ENCODE measurements at regions not wholly inside any gene's neighbourhood (a gene's known extent, or its start where the extent isn't known, plus 50 kb on each side); places are given as distances from the start of the nearest gene placed in this dataset.

- Mint-ChIP-seq H3K4me1 (no peaks in the 10 kb centered on the region), H3K4me3 (no peak overlapping the region), H3K36me3 (ENCODE audit: low read depth) (no peaks in the 10 kb centered on the region), H3K27ac (no peak overlapping the region), H3K27me3 (peaks cover 23% of the 10 kb centered on the region)
- no peaks in the 10 kb centered on the region for H3K9me3 ChIP-seq (ENCODE audit: control insufficient read depth, low read length, poor library complexity, severe bottlenecking)
- ATAC-seq (no peak), DNase-seq (no peak)
These were observed 94.6 kb downstream of the KCNA5 start for GRCh38 chr12:5138256-5138655.

GRCh38 chr12:5138845-5139244, 95.2 kb downstream of the KCNA5 start:
- DNase-seq: no peak

GRCh38 chr12:5139751-5140150, 96.1 kb downstream of the KCNA5 start:
- H3K4me1 Mint-ChIP-seq: no peaks in the 10 kb centered on the region
- no peaks in the 10 kb centered on the region for H3K36me3 Mint-ChIP-seq (ENCODE audit: low read depth)
- ATAC-seq (no peak), DNase-seq (no peak)
- no peaks in the 10 kb centered on the region for H3K9me3 ChIP-seq (ENCODE audit: control insufficient read depth, low read length, poor library complexity, severe bottlenecking)
- H3K27me3 Mint-ChIP-seq: peaks cover 13% of the 10 kb centered on the region
- no peak overlapping the region for H3K4me3 Mint-ChIP-seq
- no peak overlapping the region for H3K27ac Mint-ChIP-seq

More at GRCh38 chr12:5138845-5139244, 95.2 kb downstream of the KCNA5 start:
- Mint-ChIP-seq H3K27me3 (peaks cover 18% of the 10 kb centered on the region), H3K4me3 (no peak overlapping the region), H3K4me1 (no peaks in the 10 kb centered on the region), H3K36me3 (ENCODE audit: low read depth) (no peaks in the 10 kb centered on the region), H3K27ac (no peak overlapping the region)
- H3K9me3 ChIP-seq (ENCODE audit: control insufficient read depth, low read length, poor library complexity, severe bottlenecking): no peaks in the 10 kb centered on the region
- no peak for ATAC-seq

DNA sequence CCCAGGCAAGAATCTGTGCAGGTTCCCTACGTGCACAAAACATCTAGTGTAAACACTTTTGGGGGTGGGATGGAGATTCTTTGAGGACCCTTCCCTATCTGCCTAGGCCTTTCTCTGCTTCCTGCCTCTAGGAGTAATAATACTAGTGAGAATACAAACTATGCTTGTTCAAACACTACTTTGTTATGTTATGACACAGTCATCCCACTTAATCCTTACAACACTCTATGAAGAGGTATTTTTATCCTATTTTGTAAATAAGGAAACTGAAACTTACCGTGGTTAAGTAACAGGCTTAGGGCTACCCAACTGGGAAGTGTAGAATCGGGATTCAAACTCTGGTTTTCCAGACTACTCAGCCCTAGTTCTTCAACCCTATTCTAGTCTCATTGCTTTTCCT, 96.5 kb downstream of the KCNA5 start:
- H3K9me3 ChIP-seq (ENCODE audit: control insufficient read depth, low read length, poor library complexity, severe bottlenecking): no peaks in the 10 kb centered on the region
- no peak overlapping the region for H3K4me3 Mint-ChIP-seq
- H3K4me1 Mint-ChIP-seq: no peaks in the 10 kb centered on the region
- DNase-seq (no peak), ATAC-seq (no peak)
- no peaks in the 10 kb centered on the region for H3K36me3 Mint-ChIP-seq (ENCODE audit: low read depth)
- peaks cover 8% of the 10 kb centered on the region for H3K27me3 Mint-ChIP-seq
- no peak overlapping the region for H3K27ac Mint-ChIP-seq

DNA sequence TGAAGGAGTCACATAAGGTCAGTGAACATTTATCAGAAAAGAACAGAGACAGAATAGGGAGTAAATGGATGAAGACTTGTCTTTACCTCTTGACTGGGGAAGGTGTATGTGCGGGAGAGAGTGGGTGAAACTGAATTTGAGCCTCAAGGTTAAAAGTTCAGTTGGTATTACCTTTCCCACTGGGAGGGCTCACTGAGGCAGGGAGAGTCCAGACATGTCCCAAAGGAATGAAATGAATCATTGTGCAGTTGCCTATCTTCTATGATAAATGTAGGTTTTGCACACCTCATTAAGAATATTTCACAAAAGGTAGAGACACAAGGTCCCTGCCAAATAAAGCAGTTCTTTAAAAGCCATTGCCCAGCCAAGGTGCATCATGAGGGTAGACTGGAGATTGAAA, 105.2 kb downstream of the KCNA5 start:
- ATAC-seq: no peak
- Mint-ChIP-seq H3K27ac (no peak overlapping the region), H3K4me1 (no peaks in the 10 kb centered on the region), H3K36me3 (ENCODE audit: low read depth) (no peaks in the 10 kb centered on the region), H3K27me3 (peaks cover 50% of the 10 kb centered on the region), H3K4me3 (no peak overlapping the region)
- H3K9me3 ChIP-seq (ENCODE audit: control insufficient read depth, low read length, poor library complexity, severe bottlenecking): no peaks in the 10 kb centered on the region
- no peak for DNase-seq

- Mint-ChIP-seq H3K27ac (no peak overlapping the region), H3K27me3 (peaks cover 55% of the 10 kb centered on the region), H3K36me3 (ENCODE audit: low read depth) (no peaks in the 10 kb centered on the region), H3K4me1 (no peaks in the 10 kb centered on the region), H3K4me3 (no peak overlapping the region)
- no peak for DNase-seq
- ATAC-seq: no peak
- no peaks in the 10 kb centered on the region for H3K9me3 ChIP-seq (ENCODE audit: control insufficient read depth, low read length, poor library complexity, severe bottlenecking)
These were observed 110.4 kb downstream of the KCNA5 start for GRCh38 chr12:5154091-5154490.

DNA sequence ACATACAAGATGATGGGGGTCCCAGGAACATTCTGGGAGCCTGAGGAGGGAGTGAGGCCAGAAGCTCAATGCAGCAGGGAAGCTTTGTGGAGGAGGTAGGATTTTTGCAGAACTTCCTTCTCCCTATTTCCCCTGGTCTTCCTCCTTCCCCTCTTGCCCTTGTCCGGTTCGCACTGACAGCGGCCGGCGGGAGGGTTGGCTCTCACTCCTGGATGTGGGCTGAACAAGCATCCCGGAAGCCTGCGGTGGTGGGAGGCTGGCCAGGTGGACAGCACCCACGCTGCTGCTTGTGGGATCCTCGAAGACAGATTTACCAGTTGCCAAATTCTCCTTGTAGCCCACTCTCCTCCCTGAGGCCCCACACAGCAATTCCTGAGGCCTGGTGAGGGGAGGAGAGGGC, 112.2 kb downstream of the KCNA5 start:
- no peaks in the 10 kb centered on the region for H3K9me3 ChIP-seq (ENCODE audit: control insufficient read depth, low read length, poor library complexity, severe bottlenecking)
- H3K27me3 Mint-ChIP-seq: peaks cover 54% of the 10 kb centered on the region
- H3K4me1 Mint-ChIP-seq: no peaks in the 10 kb centered on the region
- no peak overlapping the region for H3K4me3 Mint-ChIP-seq
- ATAC-seq (no peak), DNase-seq (no peak)
- no peak overlapping the region for H3K27ac Mint-ChIP-seq
- no peaks in the 10 kb centered on the region for H3K36me3 Mint-ChIP-seq (ENCODE audit: low read depth)

- no peak overlapping the region for H3K27ac Mint-ChIP-seq
- H3K27me3 Mint-ChIP-seq: peaks cover 33% of the 10 kb centered on the region
These were observed 117.1 kb downstream of the KCNA5 start for GRCh38 chr12:5160827-5161226.

DNA sequence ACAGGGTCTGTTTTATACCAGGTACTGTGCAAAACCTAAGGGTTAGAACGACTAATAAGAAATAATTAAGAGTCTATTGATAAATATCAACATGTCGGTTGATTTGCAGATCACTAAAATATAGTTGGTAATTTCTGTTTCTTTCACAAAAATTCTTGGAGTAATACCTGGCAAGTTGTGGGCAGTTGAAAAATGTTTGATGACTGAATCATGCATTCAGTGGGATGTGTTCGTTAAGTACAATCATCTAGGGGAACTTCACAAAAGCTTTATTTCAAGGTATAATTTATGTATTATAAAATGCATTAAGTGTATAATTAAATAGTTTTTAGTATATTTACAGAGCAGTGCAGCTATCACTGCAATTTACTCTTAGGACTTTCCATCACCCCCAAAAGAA, 120.0 kb downstream of the KCNA5 start:
- no peaks in the 10 kb centered on the region for H3K9me3 ChIP-seq (ENCODE audit: control insufficient read depth, low read length, poor library complexity, severe bottlenecking)
- no peaks in the 10 kb centered on the region for H3K36me3 Mint-ChIP-seq (ENCODE audit: low read depth)
- no peak overlapping the region for H3K4me3 Mint-ChIP-seq
- H3K27ac Mint-ChIP-seq: no peak overlapping the region
- DNase-seq: no peak
- H3K27me3 Mint-ChIP-seq: peaks cover 16% of the 10 kb centered on the region
- ATAC-seq: no peak
- H3K4me1 Mint-ChIP-seq: no peaks in the 10 kb centered on the region

More at GRCh38 chr12:5160827-5161226, 117.1 kb downstream of the KCNA5 start:
- H3K9me3 ChIP-seq (ENCODE audit: control insufficient read depth, low read length, poor library complexity, severe bottlenecking): no peaks in the 10 kb centered on the region
- ATAC-seq (no peak), DNase-seq (no peak)
- Mint-ChIP-seq H3K36me3 (ENCODE audit: low read depth) (no peaks in the 10 kb centered on the region), H3K4me3 (no peak overlapping the region), H3K4me1 (no peaks in the 10 kb centered on the region)

DNA sequence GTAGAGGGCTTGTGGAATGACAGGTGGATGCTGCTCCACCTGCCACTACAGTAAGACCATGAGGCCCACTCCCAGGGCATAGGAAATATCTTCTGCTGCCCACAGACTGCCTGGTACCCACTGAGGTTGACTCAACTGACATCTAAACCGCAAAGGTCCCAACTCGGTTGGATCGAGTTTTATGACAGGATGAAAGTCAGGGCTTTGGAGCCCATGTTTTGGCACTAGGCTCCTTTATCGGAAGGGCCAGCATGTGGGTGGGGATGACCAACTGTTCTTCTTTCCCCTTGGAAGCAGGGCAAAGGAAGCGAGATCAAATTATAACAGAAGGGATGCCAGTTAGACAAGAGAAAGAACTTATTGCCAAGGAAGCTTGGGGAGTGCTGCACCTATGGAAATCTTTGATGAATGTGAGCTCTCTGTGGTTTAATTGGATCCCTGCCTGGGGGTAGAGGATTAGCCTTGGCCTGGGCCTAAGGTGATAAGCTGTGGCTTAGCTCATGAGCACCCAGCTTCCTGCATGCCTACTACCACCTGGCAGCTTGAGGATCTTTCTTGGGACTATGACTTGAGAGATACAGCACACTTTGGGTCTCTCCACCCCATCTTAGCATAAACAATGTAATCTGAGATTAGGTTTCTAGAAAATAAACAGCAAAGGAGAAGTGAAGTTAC, 121.8 kb downstream of the KCNA5 start:
- ATAC-seq: no peak
- no peaks in the 10 kb centered on the region for H3K4me1 Mint-ChIP-seq
- no peak overlapping the region for H3K4me3 Mint-ChIP-seq
- H3K27me3 Mint-ChIP-seq: peaks cover 15% of the 10 kb centered on the region
- no peaks in the 10 kb centered on the region for H3K9me3 ChIP-seq (ENCODE audit: control insufficient read depth, low read length, poor library complexity, severe bottlenecking)
- DNase-seq: no peak
- H3K27ac Mint-ChIP-seq: no peak overlapping the region
- no peaks in the 10 kb centered on the region for H3K36me3 Mint-ChIP-seq (ENCODE audit: low read depth)

GRCh38 chr12:5166976-5167375, 123.3 kb downstream of the KCNA5 start:
- DNase-seq (no peak), ATAC-seq (no peak)
- H3K4me1 Mint-ChIP-seq: no peaks in the 10 kb centered on the region
- H3K36me3 Mint-ChIP-seq (ENCODE audit: low read depth): no peaks in the 10 kb centered on the region
- H3K4me3 Mint-ChIP-seq: no peak overlapping the region
- H3K27ac Mint-ChIP-seq: no peak overlapping the region
- no peaks in the 10 kb centered on the region for H3K9me3 ChIP-seq (ENCODE audit: control insufficient read depth, low read length, poor library complexity, severe bottlenecking)
- H3K27me3 Mint-ChIP-seq: peaks cover 10% of the 10 kb centered on the region

DNA sequence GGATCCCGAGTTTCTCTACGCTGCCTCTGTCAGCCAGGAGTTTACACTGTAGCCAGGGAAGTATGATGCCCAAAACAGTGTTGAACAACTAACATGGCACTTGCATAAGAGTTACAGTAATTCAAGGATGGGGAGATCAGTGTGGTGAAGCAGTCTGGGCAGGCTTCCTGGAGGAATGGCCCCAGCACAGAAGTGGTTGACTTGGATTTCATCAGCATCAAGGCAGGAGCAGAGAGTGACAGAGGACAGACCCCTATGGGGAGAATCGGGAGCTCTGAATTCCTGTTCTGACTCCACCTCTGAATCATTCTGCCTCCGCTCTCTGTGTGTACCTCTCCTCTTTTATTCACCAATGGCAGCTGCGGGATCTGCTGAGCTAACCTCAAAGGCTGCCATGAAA, 124.5 kb downstream of the KCNA5 start:
- H3K27me3 Mint-ChIP-seq: peaks cover 8% of the 10 kb centered on the region
- no peaks in the 10 kb centered on the region for H3K4me1 Mint-ChIP-seq
- ATAC-seq (no peak), DNase-seq (no peak)
- H3K27ac Mint-ChIP-seq: no peak overlapping the region
- no peaks in the 10 kb centered on the region for H3K36me3 Mint-ChIP-seq (ENCODE audit: low read depth)
- no peaks in the 10 kb centered on the region for H3K9me3 ChIP-seq (ENCODE audit: control insufficient read depth, low read length, poor library complexity, severe bottlenecking)
- H3K4me3 Mint-ChIP-seq: no peak overlapping the region

DNA sequence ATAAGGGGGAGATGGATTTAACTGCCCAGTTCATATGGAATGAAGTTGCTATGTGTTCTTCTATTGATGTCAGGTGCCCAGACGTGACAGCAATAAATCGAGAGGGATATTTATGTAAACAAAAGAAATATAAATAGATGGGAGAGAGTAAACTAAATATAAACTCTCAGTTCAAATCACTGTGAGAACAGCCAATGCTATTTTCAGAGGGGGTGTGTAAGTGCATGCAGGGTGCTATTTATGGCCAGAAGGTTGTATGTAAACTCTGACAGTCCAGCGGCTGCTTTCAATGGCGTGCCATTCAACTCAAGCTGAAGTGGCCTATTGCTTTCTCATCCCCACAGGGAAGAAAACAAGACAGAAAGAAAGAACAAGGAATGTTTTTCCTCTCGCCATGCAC, 127.2 kb downstream of the KCNA5 start:
- Mint-ChIP-seq H3K4me3 (no peak overlapping the region), H3K36me3 (ENCODE audit: low read depth) (no peaks in the 10 kb centered on the region), H3K27me3 (peaks cover 7% of the 10 kb centered on the region), H3K27ac (no peak overlapping the region), H3K4me1 (no peaks in the 10 kb centered on the region)
- H3K9me3 ChIP-seq (ENCODE audit: control insufficient read depth, low read length, poor library complexity, severe bottlenecking): no peaks in the 10 kb centered on the region
- no peak for ATAC-seq
- no peak for DNase-seq

DNA sequence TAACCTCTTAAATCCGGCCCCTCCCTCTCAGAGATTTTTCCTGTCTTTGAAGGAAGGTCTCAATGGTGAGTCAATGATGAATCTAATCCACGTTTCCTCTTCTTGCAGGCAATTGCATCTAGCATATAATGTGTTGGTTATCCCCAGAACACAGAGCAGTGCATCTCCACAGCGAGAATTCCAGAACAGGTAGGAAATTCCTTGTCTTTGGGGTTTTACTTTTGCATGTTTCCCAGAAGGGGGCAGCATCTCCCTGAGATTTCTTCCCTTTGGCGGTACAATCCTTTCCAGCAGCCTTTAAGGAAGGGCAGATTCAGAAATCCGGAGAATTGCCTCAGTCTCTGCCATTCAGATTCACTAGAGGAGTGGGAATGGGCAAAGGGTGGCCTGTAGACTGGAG, 128.0 kb downstream of the KCNA5 start:
- no peak for DNase-seq
- H3K4me1 Mint-ChIP-seq: no peaks in the 10 kb centered on the region
- no peak for ATAC-seq
- H3K4me3 Mint-ChIP-seq: no peak overlapping the region
- H3K27ac Mint-ChIP-seq: no peak overlapping the region
- no peaks in the 10 kb centered on the region for H3K9me3 ChIP-seq (ENCODE audit: control insufficient read depth, low read length, poor library complexity, severe bottlenecking)
- H3K27me3 Mint-ChIP-seq: peaks cover 7% of the 10 kb centered on the region
- no peaks in the 10 kb centered on the region for H3K36me3 Mint-ChIP-seq (ENCODE audit: low read depth)
